T-helper 1 cell treated with Interleukin-12 subunit alpha and Interleukin-12 subunit beta and Interleukin-4 antibody, amounts not matched to agents 30 μg/mL and 1 μg/mL, for 36 hours (primary cell): ENCODE measurements at regions not wholly inside any gene's neighbourhood (a gene's known extent, or its start where the extent isn't known, plus 50 kb on each side); places are given as distances from the start of the nearest gene placed in this dataset.
"Not testable (repeated sequence)": the region's sequence is repeated elsewhere in the genome, so short reads cannot be mapped to it uniquely, and the experiment has no call there.

Source experiments
- H3K27ac Mint-ChIP-seq: one replicate; pipeline ENCODE4 v1.8.0; 2021; ENCODE audit warnings: mild to moderate bottlenecking, mixed read lengths
- H3K27me3 Mint-ChIP-seq: one replicate; pipeline ENCODE4 v1.8.0; 2021; ENCODE audit warnings: low read depth, mixed read lengths
- H3K36me3 Mint-ChIP-seq: one replicate; pipeline ENCODE4 v1.8.0; 2021; ENCODE audit warnings: low read depth, mixed read lengths
- H3K4me1 Mint-ChIP-seq: one replicate; pipeline ENCODE4 v1.8.0; 2021; ENCODE audit warnings: low read depth, mixed read lengths
- H3K4me3 Mint-ChIP-seq: one replicate; pipeline ENCODE4 v1.8.0; 2021; ENCODE audit warnings: mild to moderate bottlenecking, moderate library complexity, mixed read lengths
- H3K9me3 Mint-ChIP-seq: one replicate; pipeline ENCODE4 v1.8.0; 2021; ENCODE audit warnings: mixed read lengths

GRCh38 chr1:105585791-105586190 lies 1470.7 kb upstream of the PRMT6 start:
- Mint-ChIP-seq H3K36me3 (no peaks in the 10 kb centered on the region), H3K9me3 (peaks cover 23% of the 10 kb centered on the region), H3K4me1 (no peaks in the 10 kb centered on the region), H3K4me3 (no peak overlapping the region), H3K27me3 (no peaks in the 10 kb centered on the region), H3K27ac (no peak overlapping the region)

DNA sequence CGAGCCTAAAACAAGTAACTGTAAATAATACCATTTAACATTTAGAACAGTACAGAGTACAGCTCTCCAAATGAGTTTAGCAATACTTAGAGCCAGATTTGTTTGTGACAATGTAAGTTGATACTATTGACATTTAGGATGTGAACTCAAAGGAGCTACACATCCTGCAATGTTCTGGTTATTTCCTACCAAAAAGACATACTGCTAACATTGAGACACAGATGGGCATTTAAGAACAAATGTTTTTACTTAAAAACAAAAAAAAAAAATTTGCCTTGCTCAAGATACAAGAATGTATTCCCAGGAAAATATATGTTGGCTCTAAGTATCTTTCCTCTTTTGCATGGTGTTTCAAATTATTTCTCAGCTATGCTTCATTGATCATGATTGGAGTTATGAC lies 1464.8 kb upstream of the PRMT6 start:
- Mint-ChIP-seq H3K9me3 (peaks cover 4% of the 10 kb centered on the region), H3K4me1 (no peaks in the 10 kb centered on the region), H3K27ac (no peak overlapping the region), H3K4me3 (no peak overlapping the region), H3K36me3 (no peaks in the 10 kb centered on the region), H3K27me3 (no peaks in the 10 kb centered on the region)

DNA sequence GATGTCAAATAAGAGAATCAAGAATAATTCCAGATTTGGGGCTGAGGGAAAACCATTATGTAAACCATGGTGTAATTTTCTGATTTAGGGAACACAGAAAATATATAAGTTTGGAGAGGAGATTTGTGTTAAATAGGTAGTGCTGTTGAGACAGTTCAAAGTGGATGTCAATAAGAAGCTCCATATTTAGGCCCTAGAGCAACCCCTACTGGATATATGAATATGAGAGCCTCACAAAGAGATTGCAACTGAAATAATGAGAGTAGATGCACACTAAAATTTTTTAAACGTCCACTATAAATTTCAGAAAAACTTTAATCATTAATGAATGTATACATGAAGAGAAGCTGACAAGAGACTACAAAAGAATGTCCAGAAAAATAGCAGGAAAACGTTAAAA lies 1447.8 kb upstream of the PRMT6 start:
- no peaks in the 10 kb centered on the region for H3K27me3 Mint-ChIP-seq
- H3K9me3 Mint-ChIP-seq: peaks cover 4% of the 10 kb centered on the region
- H3K36me3 Mint-ChIP-seq: no peaks in the 10 kb centered on the region
- no peaks in the 10 kb centered on the region for H3K4me1 Mint-ChIP-seq
- no peak overlapping the region for H3K4me3 Mint-ChIP-seq
- H3K27ac Mint-ChIP-seq: no peak overlapping the region

- Mint-ChIP-seq H3K27me3 (no peaks in the 10 kb centered on the region), H3K4me1 (no peaks in the 10 kb centered on the region), H3K27ac (no peak overlapping the region), H3K4me3 (no peak overlapping the region), H3K36me3 (no peaks in the 10 kb centered on the region), H3K9me3 (peaks cover 16% of the 10 kb centered on the region)
Observed at GRCh38 chr1:105626276-105626987, 1430.0 kb upstream of the PRMT6 start.

- H3K36me3 Mint-ChIP-seq, H3K27me3 Mint-ChIP-seq, H3K4me1 Mint-ChIP-seq, H3K27ac Mint-ChIP-seq, H3K4me3 Mint-ChIP-seq: not testable (repeated sequence)
- peaks cover 20% of the 10 kb centered on the region for H3K9me3 Mint-ChIP-seq
Observed at GRCh38 chr1:105631153-105631744, 1425.2 kb upstream of the PRMT6 start.

GRCh38 chr1:105632342-105633196 lies 1423.9 kb upstream of the PRMT6 start:
- Mint-ChIP-seq H3K4me3 (no peak overlapping the region), H3K27ac (no peak overlapping the region), H3K27me3 (no peaks in the 10 kb centered on the region), H3K9me3 (peaks cover 20% of the 10 kb centered on the region), H3K4me1 (no peaks in the 10 kb centered on the region), H3K36me3 (no peaks in the 10 kb centered on the region)

DNA sequence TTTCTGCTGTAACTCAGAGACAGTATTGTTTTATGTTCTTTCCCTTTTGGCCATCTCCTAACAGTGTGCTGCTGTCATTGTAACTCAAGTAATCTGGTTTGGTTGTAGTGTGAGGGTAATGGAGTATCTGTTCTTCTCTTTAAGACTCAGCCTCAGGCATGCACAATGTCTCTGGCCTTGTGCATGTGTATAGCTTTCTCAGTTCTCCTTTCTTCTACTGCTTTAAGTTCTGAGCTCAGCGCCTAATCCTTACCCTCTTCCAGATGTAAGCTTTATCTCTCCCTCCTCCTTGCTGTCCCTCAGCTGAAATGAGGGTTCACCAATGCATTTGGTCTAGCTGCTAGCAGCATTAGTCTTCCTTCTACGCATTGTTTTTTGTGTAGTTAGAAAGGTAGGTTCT lies 1420.4 kb upstream of the PRMT6 start:
- H3K36me3 Mint-ChIP-seq: no peaks in the 10 kb centered on the region
- no peak overlapping the region for H3K4me3 Mint-ChIP-seq
- no peak overlapping the region for H3K27ac Mint-ChIP-seq
- H3K27me3 Mint-ChIP-seq: no peaks in the 10 kb centered on the region
- H3K4me1 Mint-ChIP-seq: no peaks in the 10 kb centered on the region
- H3K9me3 Mint-ChIP-seq: peaks cover 23% of the 10 kb centered on the region

- H3K4me1 Mint-ChIP-seq: no peaks in the 10 kb centered on the region
- H3K4me3 Mint-ChIP-seq: no peak overlapping the region
- H3K9me3 Mint-ChIP-seq: peaks cover 29% of the 10 kb centered on the region
- H3K27ac Mint-ChIP-seq: no peak overlapping the region
- H3K27me3 Mint-ChIP-seq: no peaks in the 10 kb centered on the region
- no peaks in the 10 kb centered on the region for H3K36me3 Mint-ChIP-seq
Observed at GRCh38 chr1:105641407-105641806, 1415.1 kb upstream of the PRMT6 start.

GRCh38 chr1:105652109-105652508 lies 1404.4 kb upstream of the PRMT6 start:
- H3K4me1 Mint-ChIP-seq: no peaks in the 10 kb centered on the region
- no peak overlapping the region for H3K4me3 Mint-ChIP-seq
- H3K27ac Mint-ChIP-seq: no peak overlapping the region
- H3K27me3 Mint-ChIP-seq: no peaks in the 10 kb centered on the region
- H3K36me3 Mint-ChIP-seq: no peaks in the 10 kb centered on the region
- H3K9me3 Mint-ChIP-seq: peaks cover 8% of the 10 kb centered on the region

- no peaks in the 10 kb centered on the region for H3K36me3 Mint-ChIP-seq
- H3K4me1 Mint-ChIP-seq: no peaks in the 10 kb centered on the region
- no peaks in the 10 kb centered on the region for H3K27me3 Mint-ChIP-seq
- H3K4me3 Mint-ChIP-seq: no peak overlapping the region
- peaks cover 11% of the 10 kb centered on the region for H3K9me3 Mint-ChIP-seq
- H3K27ac Mint-ChIP-seq: no peak overlapping the region
Observed at GRCh38 chr1:105655032-105655431, 1401.4 kb upstream of the PRMT6 start.

DNA sequence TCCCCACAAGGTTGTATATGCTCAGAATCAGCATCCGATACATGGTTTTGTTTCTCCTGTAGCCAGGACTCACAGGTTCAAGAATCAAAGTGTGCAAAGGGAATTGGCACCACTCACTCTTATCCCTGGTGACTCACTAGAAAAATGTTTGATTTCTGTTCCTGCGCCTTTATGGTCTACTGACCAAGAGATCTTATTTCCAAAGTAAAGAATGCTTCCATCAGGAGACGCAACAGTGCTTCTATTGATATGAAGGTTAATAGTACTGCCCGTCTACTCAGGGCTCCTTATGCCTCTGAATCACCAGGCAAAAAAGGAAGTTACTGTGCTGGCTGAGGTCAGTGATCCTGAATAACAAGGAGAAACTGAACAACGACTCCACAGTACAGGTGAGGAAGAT lies 1392.0 kb upstream of the PRMT6 start:
- Mint-ChIP-seq H3K27ac (no peak overlapping the region), H3K27me3 (no peaks in the 10 kb centered on the region), H3K9me3 (peaks cover 20% of the 10 kb centered on the region), H3K4me3 (no peak overlapping the region), H3K36me3 (no peaks in the 10 kb centered on the region), H3K4me1 (no peaks in the 10 kb centered on the region)

DNA sequence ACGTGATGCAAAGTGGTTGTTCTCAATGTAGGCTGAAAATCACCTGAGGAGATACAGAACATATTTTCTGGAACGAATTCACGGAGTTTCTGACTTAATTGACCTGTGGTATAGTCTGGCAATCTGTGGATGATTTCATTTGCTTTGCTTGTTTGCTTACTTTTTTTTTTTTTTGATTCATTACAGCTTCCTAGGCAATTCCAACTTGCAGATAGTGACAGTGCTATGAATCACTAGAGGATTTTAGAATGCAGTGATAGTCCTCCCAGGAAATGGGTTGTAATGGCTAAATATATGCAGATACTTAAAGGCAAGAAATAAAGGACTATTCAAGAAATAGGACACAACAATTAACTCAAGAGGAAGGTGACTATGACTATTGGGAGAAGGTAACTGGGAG lies 1378.1 kb upstream of the PRMT6 start:
- no peak overlapping the region for H3K4me3 Mint-ChIP-seq
- no peaks in the 10 kb centered on the region for H3K36me3 Mint-ChIP-seq
- H3K4me1 Mint-ChIP-seq: no peaks in the 10 kb centered on the region
- peaks cover 7% of the 10 kb centered on the region for H3K9me3 Mint-ChIP-seq
- no peak overlapping the region for H3K27ac Mint-ChIP-seq
- H3K27me3 Mint-ChIP-seq: no peaks in the 10 kb centered on the region

- Mint-ChIP-seq H3K36me3 (no peaks in the 10 kb centered on the region), H3K9me3 (peaks cover 22% of the 10 kb centered on the region), H3K27ac (no peak overlapping the region), H3K4me1 (no peaks in the 10 kb centered on the region), H3K27me3 (no peaks in the 10 kb centered on the region), H3K4me3 (no peak overlapping the region)
Observed at GRCh38 chr1:105684714-105685113, 1371.8 kb upstream of the PRMT6 start.

GRCh38 chr1:105686026-105686425 lies 1370.4 kb upstream of the PRMT6 start:
- peaks cover 18% of the 10 kb centered on the region for H3K9me3 Mint-ChIP-seq
- H3K27me3 Mint-ChIP-seq: no peaks in the 10 kb centered on the region
- no peaks in the 10 kb centered on the region for H3K36me3 Mint-ChIP-seq
- no peak overlapping the region for H3K4me3 Mint-ChIP-seq
- H3K4me1 Mint-ChIP-seq: no peaks in the 10 kb centered on the region
- H3K27ac Mint-ChIP-seq: no peak overlapping the region
